ENCODE measurements at regions not wholly inside any gene's neighbourhood (a gene's known extent, or its start where the extent isn't known, plus 50 kb on each side); places are given as distances from the start of the nearest gene placed in this dataset.

DNA sequence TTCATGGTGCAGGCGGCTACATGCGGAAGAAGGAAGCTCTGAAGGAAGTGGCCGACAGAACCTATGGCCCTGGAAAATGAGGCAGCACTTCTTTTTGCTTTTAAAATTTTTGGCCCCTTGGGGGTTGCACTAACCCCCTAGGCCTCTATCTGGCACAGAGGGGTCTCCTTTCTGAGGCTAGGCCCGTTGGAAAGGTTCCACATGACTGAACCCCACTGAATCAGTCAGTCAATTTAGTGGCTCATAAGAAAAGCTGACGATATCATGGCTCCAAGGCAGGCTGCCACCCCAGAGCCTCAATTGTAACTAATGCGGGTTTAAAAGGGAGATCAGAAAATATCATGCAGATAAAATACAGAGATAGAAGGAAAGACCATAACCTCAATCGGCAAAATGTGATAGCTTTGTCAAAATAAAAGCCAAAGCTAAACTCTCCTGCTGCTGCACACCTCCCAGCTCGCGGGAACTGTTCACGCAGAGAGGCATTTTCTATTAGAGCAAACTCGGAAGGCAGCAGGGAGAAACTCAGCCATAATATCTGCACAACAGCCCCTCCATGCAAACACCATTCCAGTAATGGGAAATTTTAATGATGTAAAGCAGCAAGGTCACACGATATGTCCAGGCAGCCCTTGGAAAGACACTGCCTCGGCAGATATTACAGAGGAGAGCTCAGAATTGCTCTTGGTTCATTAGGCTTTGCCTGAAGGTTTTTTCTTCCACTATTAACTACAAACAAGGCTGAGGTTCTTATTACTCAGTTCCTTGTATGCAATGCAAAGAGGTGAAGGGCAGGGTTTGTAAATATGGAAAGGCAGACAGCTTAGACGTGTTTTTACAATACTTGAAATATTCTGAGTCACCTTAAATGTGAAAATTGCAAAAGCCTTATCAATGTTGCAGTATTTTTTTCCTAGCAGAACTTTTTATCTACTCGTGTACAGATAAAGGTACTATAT is 200.4 kb upstream of the PMFBP1 start:
- Histone ChIP-seq H3K4me1 (no peaks in the 10 kb centered on the region), H3K27me3 (ENCODE audit: insufficient read depth in 3 of 3, low read length in 2 of 3) (no peaks in the 10 kb centered on the region), H3K36me3 (ENCODE audit: insufficient read depth in 1 of 2, low read depth in 1 of 2) (no peaks in the 10 kb centered on the region), H3K27ac (no peak overlapping the region), H3K9me3 (no peaks in the 10 kb centered on the region), H3K4me3 (no peak overlapping the region)
- intact Hi-C loops (cut with DNase I), result no loop called here
- 60 to 63% (median 61%) methylated on average over 15 of the region's 15 CpGs for WGBS, 3 donors
- TF ChIP-seq, protein P1, sequence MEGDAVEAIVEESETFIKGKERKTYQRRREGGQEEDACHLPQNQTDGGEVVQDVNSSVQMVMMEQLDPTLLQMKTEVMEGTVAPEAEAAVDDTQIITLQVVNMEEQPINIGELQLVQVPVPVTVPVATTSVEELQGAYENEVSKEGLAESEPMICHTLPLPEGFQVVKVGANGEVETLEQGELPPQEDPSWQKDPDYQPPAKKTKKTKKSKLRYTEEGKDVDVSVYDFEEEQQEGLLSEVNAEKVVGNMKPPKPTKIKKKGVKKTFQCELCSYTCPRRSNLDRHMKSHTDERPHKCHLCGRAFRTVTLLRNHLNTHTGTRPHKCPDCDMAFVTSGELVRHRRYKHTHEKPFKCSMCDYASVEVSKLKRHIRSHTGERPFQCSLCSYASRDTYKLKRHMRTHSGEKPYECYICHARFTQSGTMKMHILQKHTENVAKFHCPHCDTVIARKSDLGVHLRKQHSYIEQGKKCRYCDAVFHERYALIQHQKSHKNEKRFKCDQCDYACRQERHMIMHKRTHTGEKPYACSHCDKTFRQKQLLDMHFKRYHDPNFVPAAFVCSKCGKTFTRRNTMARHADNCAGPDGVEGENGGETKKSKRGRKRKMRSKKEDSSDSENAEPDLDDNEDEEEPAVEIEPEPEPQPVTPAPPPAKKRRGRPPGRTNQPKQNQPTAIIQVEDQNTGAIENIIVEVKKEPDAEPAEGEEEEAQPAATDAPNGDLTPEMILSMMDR (IDR thresholded peaks at IDR 0.05), result no peak
- DNase-seq (no peak), ATAC-seq (no peak)

DNA sequence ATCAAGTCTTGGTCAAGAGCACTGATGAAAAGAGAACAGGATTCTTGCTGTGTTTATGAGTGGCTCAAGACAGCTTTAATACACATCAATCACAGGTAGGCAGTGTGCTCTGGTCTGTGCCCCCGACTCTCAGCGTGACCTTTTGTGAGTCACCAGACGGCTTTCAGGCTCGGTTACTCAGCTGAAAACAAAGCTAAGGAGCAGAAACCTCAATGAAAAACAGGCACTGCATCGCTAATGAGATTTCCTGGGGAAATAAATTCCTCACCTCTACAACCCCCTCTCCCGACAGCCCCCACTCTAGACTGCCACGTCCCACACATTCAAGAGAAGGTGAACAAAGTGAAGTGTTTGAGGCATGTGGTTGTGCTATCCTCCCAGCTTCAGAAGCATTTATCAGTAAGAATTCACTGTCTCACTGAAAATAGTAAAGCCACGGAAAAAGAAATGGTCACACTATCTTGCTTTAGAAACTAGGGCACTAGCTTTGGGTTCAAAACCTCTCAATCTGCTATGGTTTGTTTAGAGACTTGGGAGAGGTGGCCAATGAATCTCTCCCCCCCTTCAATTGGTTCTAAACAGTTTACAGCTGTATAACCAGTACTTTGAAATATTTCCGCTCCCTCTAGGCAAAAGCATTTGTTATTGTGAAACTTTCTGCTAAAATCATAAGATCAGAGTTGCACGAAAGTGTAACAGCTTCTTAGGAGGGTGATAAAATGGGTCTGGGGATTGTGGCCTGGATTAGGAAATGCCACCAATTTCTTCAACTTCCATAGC is 199.5 kb upstream of the PMFBP1 start:
- no peak for ATAC-seq
- intact Hi-C loops (cut with DNase I), result no loop called here
- WGBS, 3 donors, result 50 to 57% (median 56%) methylated on average over 10 of the region's 10 CpGs
- Histone ChIP-seq H3K4me1 (no peaks in the 10 kb centered on the region), H3K4me3 (no peak overlapping the region), H3K27ac (no peak overlapping the region), H3K9me3 (no peaks in the 10 kb centered on the region), H3K36me3 (ENCODE audit: insufficient read depth in 1 of 2, low read depth in 1 of 2) (no peaks in the 10 kb centered on the region), H3K27me3 (ENCODE audit: insufficient read depth in 3 of 3, low read length in 2 of 3) (no peaks in the 10 kb centered on the region)
- no peak for DNase-seq
- TF ChIP-seq, protein P1 (IDR thresholded peaks at IDR 0.05), result no peak

DNA sequence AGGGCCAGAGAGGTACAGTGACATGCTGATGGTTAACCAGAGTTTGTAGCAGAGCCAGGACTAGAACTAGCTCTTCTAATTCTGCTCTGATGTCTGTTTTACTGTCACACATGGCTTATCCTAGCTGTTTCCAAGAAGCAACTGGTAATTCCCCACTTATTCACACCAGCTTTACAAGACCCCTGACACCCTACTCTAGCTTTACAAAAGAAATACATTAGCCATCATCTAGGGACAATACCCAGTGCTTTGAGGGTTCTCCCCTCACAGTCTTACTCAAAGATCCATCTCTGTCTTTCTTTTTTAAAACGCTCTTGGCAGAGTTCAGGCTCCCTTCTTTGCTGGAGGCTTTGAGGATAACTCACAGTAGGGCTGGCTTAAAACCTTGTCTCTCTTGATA is 197.3 kb upstream of the PMFBP1 start:
- Histone ChIP-seq H3K27ac (no peak overlapping the region), H3K4me1 (no peaks in the 10 kb centered on the region), H3K36me3 (ENCODE audit: insufficient read depth in 1 of 2, low read depth in 1 of 2) (no peaks in the 10 kb centered on the region), H3K27me3 (ENCODE audit: insufficient read depth in 3 of 3, low read length in 2 of 3) (no peaks in the 10 kb centered on the region), H3K4me3 (no peak overlapping the region), H3K9me3 (no peaks in the 10 kb centered on the region)
- intact Hi-C loops (cut with DNase I), result no loop called here
- TF ChIP-seq, protein P1 (IDR thresholded peaks at IDR 0.05), result no peak
- DNase-seq (no peak), ATAC-seq (no peak)
- 48 to 61% (median 56%) methylated on average over 1 of the region's 1 CpG for WGBS, 3 donors

DNA sequence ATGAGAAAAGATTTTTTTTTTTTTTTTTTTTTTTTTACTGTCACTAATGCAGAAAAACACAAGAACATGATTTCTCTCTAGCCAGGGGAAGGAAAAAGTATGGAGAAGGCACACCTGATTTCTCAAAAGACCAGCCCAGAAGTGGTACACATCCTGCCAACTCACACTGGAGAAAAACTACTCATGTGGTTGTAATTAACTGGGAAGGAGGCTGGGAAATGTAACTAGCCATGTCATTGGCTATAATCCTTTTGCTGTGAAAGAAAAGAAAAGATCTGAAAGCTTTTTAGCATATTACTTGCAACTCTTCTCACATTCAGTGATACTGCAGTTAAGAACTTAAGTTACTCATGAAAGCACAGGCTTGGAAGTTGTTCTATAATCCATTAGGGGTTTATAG is 195.9 kb upstream of the PMFBP1 start:
- Histone ChIP-seq H3K36me3 (ENCODE audit: insufficient read depth in 1 of 2, low read depth in 1 of 2) (no peaks in the 10 kb centered on the region), H3K9me3 (no peaks in the 10 kb centered on the region), H3K27ac (no peak overlapping the region), H3K4me3 (no peak overlapping the region), H3K4me1 (no peaks in the 10 kb centered on the region), H3K27me3 (ENCODE audit: insufficient read depth in 3 of 3, low read length in 2 of 3) (no peaks in the 10 kb centered on the region)
- TF ChIP-seq, protein P1 (IDR thresholded peaks at IDR 0.05), result no peak
- intact Hi-C loops (cut with DNase I), result no loop called here
- DNase-seq, result no peak
- ATAC-seq, result no peak
